Lower leg skin (tissue), 4 donors: ENCODE measurements at regions not wholly inside any gene's neighbourhood (a gene's known extent, or its start where the extent isn't known, plus 50 kb on each side); places are given as distances from the start of the nearest gene placed in this dataset.

Source experiments
- DNase-seq, 2 donors: peaks; one replicate each; pipeline ENCODE4 v3.0.0-alpha.2; 2019; ENCODE audit warnings: low spot score in 2 of 2
- H3K4me3 ChIP-seq: fragments of 200-600 bp; sonication (generic); 2 replicates; pipeline ENCODE4 v1.5.1; 2017; ENCODE audit warnings: mild to moderate bottlenecking, low read depth; ENCODE audit not compliant: poor library complexity, severe bottlenecking
- POLR2A ChIP-seq, 2 donors: fragments of 450-650 bp; IDR thresholded peaks; one replicate each; pipeline ENCODE4 v1.6.1; 2016 to 2017; ENCODE audit warnings: antibody characterized with exemption in 2 of 2, mild to moderate bottlenecking in 1 of 2, moderate library complexity in 1 of 2
- WGBS, 2 donors: methylation state at CpG; one replicate each; pipeline ENCODE4 v1.1.5; 2018; 5-methylcytosine and 5-hydroxymethylcytosine counted together
- intact Hi-C: fragments of 100-400 bp; cut with DNase I; formaldehyde crosslinking; loops from one replicate; pipeline ENCODE4 v1.15.0; 2023; ENCODE audit warnings: low total_unique reads
- TF ChIP-seq, protein P1 (sequence below), 3 donors: fragments of 450-650 bp; IDR thresholded peaks; one replicate each; pipeline ENCODE4 v1.5.1; 2016; ENCODE audit warnings: antibody characterized with exemption in 3 of 3, mild to moderate bottlenecking in 3 of 3, moderate library complexity in 2 of 3

DNA sequence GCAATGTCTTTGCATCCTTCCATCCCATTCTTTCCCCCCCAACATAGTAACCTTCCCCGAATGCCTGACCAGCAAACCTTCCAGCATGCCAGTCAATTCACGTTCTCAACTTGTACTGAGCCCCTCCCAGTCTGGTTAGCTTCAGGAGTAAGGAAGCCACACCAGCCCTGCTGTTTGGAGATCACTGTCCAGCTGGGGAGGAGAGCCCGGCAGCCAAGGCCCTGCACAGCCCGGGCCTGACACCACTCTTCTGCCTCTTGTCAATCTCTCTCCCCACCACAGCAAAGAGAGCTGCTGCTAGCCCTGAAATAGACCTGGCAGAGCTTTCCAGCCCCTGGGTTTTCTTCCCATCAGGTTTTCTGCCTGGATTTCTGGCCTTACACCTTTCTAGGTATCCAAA is 185.8 kb upstream of the ID2 start:
- WGBS, 2 donors = 76 to 80% methylated on average over 4 of the region's 4 CpGs
- intact Hi-C loops = no loop called here
- DNase-seq = no peak
- no peak for TF ChIP-seq POLR2A (IDR thresholded peaks at IDR 0.05)
- TF ChIP-seq, protein P1, sequence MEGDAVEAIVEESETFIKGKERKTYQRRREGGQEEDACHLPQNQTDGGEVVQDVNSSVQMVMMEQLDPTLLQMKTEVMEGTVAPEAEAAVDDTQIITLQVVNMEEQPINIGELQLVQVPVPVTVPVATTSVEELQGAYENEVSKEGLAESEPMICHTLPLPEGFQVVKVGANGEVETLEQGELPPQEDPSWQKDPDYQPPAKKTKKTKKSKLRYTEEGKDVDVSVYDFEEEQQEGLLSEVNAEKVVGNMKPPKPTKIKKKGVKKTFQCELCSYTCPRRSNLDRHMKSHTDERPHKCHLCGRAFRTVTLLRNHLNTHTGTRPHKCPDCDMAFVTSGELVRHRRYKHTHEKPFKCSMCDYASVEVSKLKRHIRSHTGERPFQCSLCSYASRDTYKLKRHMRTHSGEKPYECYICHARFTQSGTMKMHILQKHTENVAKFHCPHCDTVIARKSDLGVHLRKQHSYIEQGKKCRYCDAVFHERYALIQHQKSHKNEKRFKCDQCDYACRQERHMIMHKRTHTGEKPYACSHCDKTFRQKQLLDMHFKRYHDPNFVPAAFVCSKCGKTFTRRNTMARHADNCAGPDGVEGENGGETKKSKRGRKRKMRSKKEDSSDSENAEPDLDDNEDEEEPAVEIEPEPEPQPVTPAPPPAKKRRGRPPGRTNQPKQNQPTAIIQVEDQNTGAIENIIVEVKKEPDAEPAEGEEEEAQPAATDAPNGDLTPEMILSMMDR (IDR thresholded peaks at IDR 0.05) = no peak
- no peak overlapping the region for H3K4me3 ChIP-seq

DNA sequence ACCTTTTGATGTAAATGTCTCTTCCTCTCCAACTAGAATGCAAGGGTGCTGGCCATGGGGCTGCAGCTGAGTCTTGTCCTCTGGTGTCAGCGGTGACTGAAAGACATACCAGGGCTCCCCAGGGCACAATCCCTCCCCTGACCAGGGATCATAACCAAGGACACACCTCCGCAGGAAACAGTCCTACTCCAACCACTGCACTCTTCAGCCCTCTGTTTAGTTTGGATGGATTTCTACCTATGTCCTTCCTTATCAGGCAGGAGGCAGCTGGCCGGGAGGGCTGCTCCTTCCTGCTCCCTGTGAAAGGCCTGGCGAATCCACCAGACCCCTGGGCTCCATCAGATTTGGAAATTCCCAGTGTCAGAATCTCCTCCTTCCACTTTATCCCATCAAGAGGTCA is 185.2 kb upstream of the ID2 start:
- WGBS, 2 donors = 86 to 89% methylated on average over 4 of the region's 4 CpGs
- H3K4me3 ChIP-seq = no peak overlapping the region
- intact Hi-C loops = no loop called here
- no peak for TF ChIP-seq POLR2A (IDR thresholded peaks at IDR 0.05)
- TF ChIP-seq, protein P1 (IDR thresholded peaks at IDR 0.05) = no peak
- no peak for DNase-seq

DNA sequence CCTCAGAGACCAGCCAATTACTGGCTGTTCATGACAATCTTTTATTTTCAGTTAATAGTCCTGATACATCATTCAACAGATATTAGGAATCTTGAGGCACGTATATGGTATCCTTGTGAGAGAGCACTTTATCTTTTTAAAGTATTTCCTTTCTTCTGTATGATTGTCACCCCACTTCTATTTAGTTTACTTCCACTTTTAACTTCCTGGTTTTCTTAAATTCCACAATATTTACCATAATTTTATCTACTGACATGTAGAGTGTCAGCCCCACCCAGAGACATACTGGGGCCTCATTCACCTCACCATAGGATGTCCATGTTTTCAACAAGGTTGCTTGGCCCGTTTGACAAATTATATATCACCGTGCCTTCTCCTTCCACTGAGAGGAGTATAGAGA is 182.9 kb upstream of the ID2 start:
- intact Hi-C loops = no loop called here
- 87 to 89% methylated on average over 3 of the region's 3 CpGs for WGBS, 2 donors
- no peak for TF ChIP-seq POLR2A (IDR thresholded peaks at IDR 0.05)
- TF ChIP-seq, protein P1 (IDR thresholded peaks at IDR 0.05) = no peak
- DNase-seq = no peak
- H3K4me3 ChIP-seq = no peak overlapping the region

DNA sequence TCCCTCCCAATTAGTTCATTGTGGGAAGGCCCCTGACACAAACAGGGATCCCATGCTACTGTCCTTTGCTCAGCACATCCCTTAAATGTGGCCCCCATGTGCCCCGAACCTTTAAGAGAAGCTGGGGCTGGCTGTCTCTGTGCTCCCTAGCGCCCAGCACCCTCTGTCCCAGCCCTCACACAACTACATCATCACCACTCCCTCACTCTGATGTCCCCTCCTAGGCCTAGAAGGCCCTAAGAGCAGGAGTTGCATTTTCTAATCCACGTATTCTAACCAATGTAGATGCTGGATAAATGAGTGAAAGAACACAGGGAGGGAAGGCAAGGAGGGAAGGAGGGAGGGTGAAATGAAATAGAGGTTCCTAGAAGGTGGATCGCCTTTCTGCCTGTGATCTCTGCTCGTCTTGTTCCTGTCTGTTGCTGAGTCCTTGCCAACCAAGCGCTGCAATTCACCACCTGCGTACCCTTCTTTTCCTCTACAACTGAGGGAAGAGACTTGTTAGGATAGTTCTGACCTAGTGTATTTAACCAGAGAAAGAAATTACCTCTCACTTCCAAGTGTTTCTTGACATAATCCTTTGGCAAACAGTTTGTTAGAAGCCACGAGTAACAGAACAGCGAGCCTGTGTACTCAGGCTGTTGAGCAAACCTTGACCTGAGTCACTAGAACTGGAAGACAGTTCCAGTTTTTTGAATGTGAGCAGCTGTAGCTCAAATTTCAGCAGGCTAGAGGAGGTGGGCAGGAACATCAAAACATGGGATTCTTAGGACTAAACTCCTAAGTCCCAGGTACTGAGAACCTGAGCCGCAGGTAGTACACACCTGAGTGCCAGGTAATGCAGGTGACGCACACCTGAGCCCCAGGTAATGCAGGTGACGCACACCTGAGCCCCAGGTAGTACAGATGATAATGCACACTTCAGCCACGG is 181.5 kb upstream of the ID2 start:
- 65 to 79% methylated on average over 13 of the region's 13 CpGs for WGBS, 2 donors
- no peak overlapping the region for H3K4me3 ChIP-seq
- intact Hi-C loops = no loop called here
- no peak for DNase-seq
- no peak for TF ChIP-seq POLR2A (IDR thresholded peaks at IDR 0.05)
- TF ChIP-seq, protein P1 (IDR thresholded peaks at IDR 0.05) = no peak

DNA sequence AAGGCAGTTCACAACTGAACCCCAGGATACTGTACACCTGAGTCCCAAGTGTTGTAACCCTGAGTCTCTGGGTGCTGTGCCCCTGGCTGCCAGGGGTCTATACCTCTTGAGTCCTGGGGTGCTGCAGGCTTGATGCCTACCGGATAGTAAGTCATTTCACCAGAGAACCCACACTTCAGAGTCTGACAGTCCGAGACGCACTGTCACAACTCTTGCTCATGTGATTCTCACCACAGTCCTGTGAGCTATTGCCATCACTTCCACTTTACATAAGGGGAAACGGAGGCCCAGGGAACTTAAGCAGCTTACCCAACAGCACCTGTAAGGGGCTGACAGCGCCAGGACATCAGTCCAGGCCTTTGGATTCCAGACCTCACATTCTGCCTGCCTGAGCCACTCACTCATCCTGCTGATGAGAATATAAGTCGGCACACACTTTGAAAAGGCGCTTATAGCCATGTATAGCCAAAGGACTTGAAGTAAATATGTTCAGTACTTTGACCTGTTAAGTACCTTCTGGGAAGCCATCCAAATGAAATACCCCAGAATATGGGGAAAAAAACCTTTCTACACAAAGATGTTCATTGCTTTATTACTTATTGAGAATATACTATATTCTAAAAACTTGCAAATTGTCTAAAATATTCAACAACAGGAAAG is 180.7 kb upstream of the ID2 start:
- TF ChIP-seq, protein P1 (IDR thresholded peaks at IDR 0.05) = no peak
- TF ChIP-seq POLR2A (IDR thresholded peaks at IDR 0.05) = no peak
- H3K4me3 ChIP-seq = no peak overlapping the region
- intact Hi-C loops = no loop called here
- 87 to 91% methylated on average over 7 of the region's 7 CpGs for WGBS, 2 donors
- no peak for DNase-seq
